Stimulated activated CD4-positive, alpha-beta T cell treated with anti-CD3 and anti-CD28 coated beads, Interleukin-4, amount 100 ng/mL, for 48 hours (primary cell): ENCODE measurements at regions not wholly inside any gene's neighbourhood (a gene's known extent, or its start where the extent isn't known, plus 50 kb on each side); places are given as distances from the start of the nearest gene placed in this dataset.

Experiments used
- DNase-seq, 2 donors: peaks; one replicate each; pipeline ENCODE4 v3.0.0-alpha.2; 2020; ENCODE audit warnings: low read depth in 2 of 2

GRCh38 chr4:111492496-111492895 lies 652.8 kb upstream of the FAM241A start:
- no peak for DNase-seq

GRCh38 chr4:111494471-111494870 lies 650.8 kb upstream of the FAM241A start:
- DNase-seq, result no peak

- DNase-seq, result no peak
These were observed 650.3 kb upstream of the FAM241A start for GRCh38 chr4:111494971-111495370.

- no peak for DNase-seq
These were observed 646.0 kb upstream of the FAM241A start for GRCh38 chr4:111499291-111499690.

GRCh38 chr4:111499706-111500105 lies 645.5 kb upstream of the FAM241A start:
- DNase-seq, result no peak

GRCh38 chr4:111500858-111501257 lies 644.4 kb upstream of the FAM241A start:
- no peak for DNase-seq

GRCh38 chr4:111501946-111502345 lies 643.3 kb upstream of the FAM241A start:
- DNase-seq, result no peak

GRCh38 chr4:111502626-111503025 lies 642.6 kb upstream of the FAM241A start:
- DNase-seq, result no peak

- no peak for DNase-seq
These were observed 638.5 kb upstream of the FAM241A start for GRCh38 chr4:111506706-111507105.

GRCh38 chr4:111510535-111510934 lies 634.7 kb upstream of the FAM241A start:
- no peak for DNase-seq

- DNase-seq, result no peak
These were observed 633.0 kb upstream of the FAM241A start for GRCh38 chr4:111512081-111512783.

- no peak for DNase-seq
These were observed 625.6 kb upstream of the FAM241A start for GRCh38 chr4:111519683-111520082.

- DNase-seq, result no peak
These were observed 614.8 kb upstream of the FAM241A start for GRCh38 chr4:111530446-111530845.

GRCh38 chr4:111535792-111536191 lies 609.5 kb upstream of the FAM241A start:
- DNase-seq, result no peak

- no peak for DNase-seq
These were observed 608.1 kb upstream of the FAM241A start for GRCh38 chr4:111537165-111537564.

GRCh38 chr4:111537871-111538270 lies 607.4 kb upstream of the FAM241A start:
- DNase-seq, result no peak

- no peak for DNase-seq
These were observed 604.6 kb upstream of the FAM241A start for GRCh38 chr4:111540671-111541070.

- DNase-seq, result no peak
These were observed 603.2 kb upstream of the FAM241A start for GRCh38 chr4:111542056-111542455.

GRCh38 chr4:111546881-111547280 lies 598.4 kb upstream of the FAM241A start:
- DNase-seq, result no peak

- no peak for DNase-seq
These were observed 589.0 kb upstream of the FAM241A start for GRCh38 chr4:111556141-111556781.

- no peak for DNase-seq
These were observed 588.4 kb upstream of the FAM241A start for GRCh38 chr4:111556851-111557250.

- no peak for DNase-seq
These were observed 582.4 kb upstream of the FAM241A start for GRCh38 chr4:111562826-111563225.

GRCh38 chr4:111572470-111572869 lies 572.8 kb upstream of the FAM241A start:
- no peak for DNase-seq

GRCh38 chr4:111573386-111573785 lies 571.9 kb upstream of the FAM241A start:
- no peak for DNase-seq
